ENCODE measurements at regions not wholly inside any gene's neighbourhood (a gene's known extent, or its start where the extent isn't known, plus 50 kb on each side); places are given as distances from the start of the nearest gene placed in this dataset.
"Not testable (repeated sequence)": the region's sequence is repeated elsewhere in the genome, so short reads cannot be mapped to it uniquely, and the experiment has no call there.

DNA sequence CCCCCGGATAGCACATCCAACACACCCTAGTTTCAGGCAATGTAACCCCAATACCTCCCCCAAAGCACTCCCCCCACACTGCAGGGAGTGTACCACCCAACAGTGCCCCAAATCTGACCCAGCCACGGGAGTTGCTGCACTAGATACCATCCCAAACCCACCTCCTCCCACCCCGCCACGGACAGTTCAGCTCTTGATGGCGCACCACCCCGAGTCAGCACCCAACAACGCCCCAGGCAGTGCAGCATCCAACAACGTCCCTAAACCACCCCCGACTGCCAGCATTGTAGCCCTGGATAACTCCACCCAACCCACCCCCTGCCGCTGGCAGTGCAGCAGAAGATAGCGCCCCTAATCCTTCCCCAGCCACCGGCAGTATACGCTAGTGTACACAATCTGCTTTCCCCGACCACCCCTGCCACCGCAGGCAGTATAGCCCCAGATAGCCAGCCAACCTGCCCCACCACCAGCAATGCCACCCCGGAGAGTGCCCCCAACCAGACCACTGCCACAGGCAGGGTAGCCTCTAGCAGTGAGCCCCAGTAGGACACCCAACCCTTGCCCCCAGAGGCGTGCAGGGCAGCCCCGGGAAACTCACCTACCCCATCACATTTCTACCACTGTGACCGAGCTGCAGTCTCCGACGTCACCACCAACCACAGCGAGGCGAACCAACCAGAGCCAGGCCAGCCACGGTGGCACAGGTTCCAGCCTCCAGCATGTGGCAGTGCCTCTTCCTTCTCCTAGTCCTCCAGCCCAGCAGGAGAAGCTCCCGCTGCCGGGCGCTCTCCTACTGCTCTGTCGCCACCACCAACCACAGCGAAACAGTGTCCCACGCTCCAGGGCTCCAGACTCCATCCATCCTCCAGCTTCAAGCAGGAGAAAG lies 178.1 kb downstream of the POTEB3 start:
- DNase-seq: no peak

DNA sequence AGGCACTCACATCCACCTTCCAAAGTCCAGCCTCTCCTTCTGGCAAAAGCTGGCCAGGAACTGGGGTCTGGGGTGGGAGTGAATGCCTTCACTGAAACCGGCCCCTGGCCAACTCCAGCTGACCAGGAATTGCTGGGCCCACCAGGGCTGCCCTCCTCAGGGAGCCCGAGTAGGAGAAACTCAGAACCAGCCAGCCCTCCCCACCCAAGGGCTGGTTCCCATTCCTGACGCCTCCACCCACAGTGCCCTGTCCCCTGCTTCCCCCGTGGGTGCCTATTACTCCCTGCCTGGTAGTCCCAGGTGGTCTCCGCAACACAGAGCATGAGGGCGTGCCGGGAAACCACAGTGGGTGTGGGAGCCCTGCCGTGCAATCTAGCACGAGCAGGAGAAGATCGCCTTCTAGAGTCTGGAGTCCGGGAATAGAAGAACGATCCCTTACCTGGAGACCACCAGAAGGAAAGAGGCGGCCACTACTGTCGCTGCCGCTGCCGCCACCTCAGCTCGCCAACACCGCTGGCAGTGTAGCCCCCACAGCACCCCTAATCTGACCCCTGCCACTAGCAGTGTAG lies 178.8 kb downstream of the POTEB3 start:
- DNase-seq: no peak

DNA sequence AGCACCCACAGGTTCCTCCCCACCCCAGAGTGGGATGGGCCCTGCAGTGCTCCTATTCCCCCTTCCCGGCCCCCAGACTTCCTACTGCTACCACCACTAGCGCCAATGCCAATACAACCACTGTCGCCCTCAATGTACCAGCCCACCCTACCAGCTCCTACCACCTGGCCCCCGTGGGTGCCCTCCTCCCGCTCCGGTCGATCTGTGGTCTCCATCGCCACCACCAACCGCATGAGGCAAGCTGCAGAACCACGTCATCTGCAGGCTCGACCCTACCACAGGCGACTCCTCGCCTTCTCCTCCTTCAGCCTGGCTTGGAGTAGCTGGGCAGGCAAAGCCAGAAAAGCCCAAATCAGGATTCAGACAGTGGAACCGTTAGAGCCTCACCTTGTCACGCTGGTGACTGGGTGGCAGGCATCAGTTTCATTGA lies 179.3 kb downstream of the POTEB3 start:
- no peak for DNase-seq

DNA sequence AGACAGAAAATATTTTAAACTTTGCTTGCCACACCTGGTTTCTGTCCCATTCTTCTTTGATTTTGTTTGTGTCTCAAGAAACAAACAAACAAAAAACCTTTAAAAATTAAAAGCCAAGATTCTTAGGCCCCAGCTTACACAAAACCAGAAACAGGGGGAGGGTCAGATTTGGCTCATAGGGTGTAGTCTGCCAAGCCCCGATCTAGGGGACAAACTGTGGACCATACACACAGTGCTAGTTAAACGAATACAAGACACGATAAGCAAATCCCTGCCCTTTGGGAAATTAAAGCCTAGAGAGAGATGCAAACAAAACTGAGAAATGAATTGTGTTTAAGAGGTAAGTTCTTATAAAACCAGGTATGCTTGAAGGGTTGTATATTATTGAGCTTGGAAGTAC lies 181.7 kb downstream of the POTEB3 start:
- not testable (repeated sequence) for DNase-seq

DNA sequence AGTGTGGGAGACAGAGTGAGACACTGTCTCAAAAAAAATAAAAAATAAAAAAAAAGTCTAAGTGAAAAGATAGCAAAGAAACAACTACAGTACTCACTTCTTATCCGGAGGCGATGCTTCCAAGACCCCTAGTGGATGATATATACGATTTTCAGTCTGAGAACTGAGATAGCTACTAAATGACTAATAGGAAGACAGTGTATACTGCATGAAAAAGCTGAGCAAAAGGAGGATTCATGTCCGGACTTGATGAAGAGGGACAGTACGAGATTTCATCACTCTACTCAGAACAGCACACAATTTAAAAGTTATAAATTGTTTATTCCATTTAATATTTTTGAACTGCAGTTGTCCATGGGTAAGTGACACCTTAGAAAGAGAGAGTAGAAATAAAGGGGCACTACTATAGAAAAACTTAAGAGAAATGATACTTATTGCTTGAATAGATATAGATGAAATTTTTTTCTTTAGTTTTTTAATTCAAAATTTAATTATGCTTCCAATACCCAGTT lies 190.7 kb downstream of the POTEB3 start:
- DNase-seq: not testable (repeated sequence)

All from hematopoietic multipotent progenitor cell treated with erythropoietin and hydrocortisone succinate and interleukin-3 and kit ligand, for 4 days (in vitro differentiated cells).